GM10266 (cell line): ENCODE measurements at regions not wholly inside any gene's neighbourhood (a gene's known extent, or its start where the extent isn't known, plus 50 kb on each side); places are given as distances from the start of the nearest gene placed in this dataset.

Experiments used
- DNase-seq: peaks from one replicate; pipeline ENCODE4 v3.0.0; 2012; ENCODE audit errors: extremely low spot score
- TF ChIP-seq, protein P1 (sequence below): IDR thresholded peaks from 2 replicates; pipeline ENCODE4 v1.5.1; 2012; ENCODE audit warnings: mild to moderate bottlenecking, low read depth; ENCODE audit not compliant: control insufficient read depth, insufficient read depth; ENCODE audit errors: missing control alignments

GRCh38 chr16:19980632-19981265 is 92.9 kb downstream of the GPR139 start:
- DNase-seq: no peak
- TF ChIP-seq, protein P1, sequence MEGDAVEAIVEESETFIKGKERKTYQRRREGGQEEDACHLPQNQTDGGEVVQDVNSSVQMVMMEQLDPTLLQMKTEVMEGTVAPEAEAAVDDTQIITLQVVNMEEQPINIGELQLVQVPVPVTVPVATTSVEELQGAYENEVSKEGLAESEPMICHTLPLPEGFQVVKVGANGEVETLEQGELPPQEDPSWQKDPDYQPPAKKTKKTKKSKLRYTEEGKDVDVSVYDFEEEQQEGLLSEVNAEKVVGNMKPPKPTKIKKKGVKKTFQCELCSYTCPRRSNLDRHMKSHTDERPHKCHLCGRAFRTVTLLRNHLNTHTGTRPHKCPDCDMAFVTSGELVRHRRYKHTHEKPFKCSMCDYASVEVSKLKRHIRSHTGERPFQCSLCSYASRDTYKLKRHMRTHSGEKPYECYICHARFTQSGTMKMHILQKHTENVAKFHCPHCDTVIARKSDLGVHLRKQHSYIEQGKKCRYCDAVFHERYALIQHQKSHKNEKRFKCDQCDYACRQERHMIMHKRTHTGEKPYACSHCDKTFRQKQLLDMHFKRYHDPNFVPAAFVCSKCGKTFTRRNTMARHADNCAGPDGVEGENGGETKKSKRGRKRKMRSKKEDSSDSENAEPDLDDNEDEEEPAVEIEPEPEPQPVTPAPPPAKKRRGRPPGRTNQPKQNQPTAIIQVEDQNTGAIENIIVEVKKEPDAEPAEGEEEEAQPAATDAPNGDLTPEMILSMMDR: peak; percentile 42

DNA sequence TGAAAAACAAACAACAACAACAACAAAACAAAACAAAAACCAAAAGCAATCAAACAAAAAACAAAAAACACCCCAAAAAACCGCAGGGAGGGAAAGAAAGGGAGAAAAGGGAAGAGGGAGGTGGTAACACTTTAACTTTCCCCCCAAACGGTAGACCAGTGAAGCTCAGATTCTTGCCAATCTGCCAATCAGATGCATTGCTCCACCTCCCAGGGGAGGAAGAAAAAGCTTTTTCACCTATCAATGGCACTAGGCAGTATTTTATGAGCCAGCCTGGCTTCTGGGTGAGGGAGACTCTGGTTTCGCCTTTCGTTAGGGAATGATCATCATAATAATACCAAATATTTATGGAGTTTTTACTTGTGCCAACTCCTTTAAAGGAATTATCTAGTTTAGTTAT is 94.1 kb downstream of the GPR139 start:
- no peak for DNase-seq
- TF ChIP-seq, protein P1: no peak

GRCh38 chr16:19974607-19975006 is 90.0 kb upstream of the GPRC5B start:
- TF ChIP-seq, protein P1: no peak
- no peak for DNase-seq

- DNase-seq: no peak
- TF ChIP-seq, protein P1: no peak
Measured at GRCh38 chr16:19972111-19972510, 87.5 kb upstream of the GPRC5B start.

- DNase-seq: no peak
Measured at GRCh38 chr16:19968891-19969683, 84.4 kb upstream of the GPRC5B start.

DNA sequence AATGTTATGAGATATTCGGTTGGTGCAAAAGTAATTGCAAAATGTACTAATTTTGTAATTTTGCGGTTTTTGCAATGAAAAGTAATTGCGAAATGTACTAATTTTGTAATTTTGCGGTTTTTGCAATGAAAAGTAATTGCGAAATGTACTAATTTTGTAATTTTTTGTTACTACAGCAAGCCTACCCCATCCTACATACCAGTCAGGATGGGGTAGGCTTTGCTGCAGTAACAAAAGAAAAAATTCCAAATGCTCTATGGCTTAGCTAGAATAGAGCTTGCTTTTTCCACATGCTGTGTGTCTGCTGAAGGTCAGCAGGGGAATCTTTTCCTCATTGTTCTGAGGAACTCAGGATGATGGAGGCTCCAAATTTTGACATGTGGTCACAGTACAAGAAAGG is 83.3 kb upstream of the GPRC5B start:
- TF ChIP-seq, protein P1: no peak
- no peak for DNase-seq

More at GRCh38 chr16:19968891-19969683, 84.4 kb upstream of the GPRC5B start:
- TF ChIP-seq, protein P1: no peak

GRCh38 chr16:19967561-19967960 is 82.9 kb upstream of the GPRC5B start:
- TF ChIP-seq, protein P1: no peak
- DNase-seq: no peak
